SKM-1 treated with dmso at 0.1 percent for 144 hours (cell line): ENCODE measurements at regions not wholly inside any gene's neighbourhood (a gene's known extent, or its start where the extent isn't known, plus 50 kb on each side); places are given as distances from the start of the nearest gene placed in this dataset.

Source experiments
- DNase-seq: peaks from one replicate; lab custom pipeline; 2025; ENCODE audit not compliant: unreplicated experiment; lab: John Stamatoyannopoulos, UW

- DNase-seq, result no peak
These were observed 561.0 kb downstream of the SOX6 start for GRCh38 chr11:15795378-15795777.

- peak; percentile 87 for DNase-seq
These were observed 556.1 kb downstream of the SOX6 start for GRCh38 chr11:15800111-15800800.

GRCh38 chr11:15801126-15801525 lies 555.2 kb downstream of the SOX6 start:
- no peak for DNase-seq

- no peak for DNase-seq
These were observed 554.7 kb downstream of the SOX6 start for GRCh38 chr11:15801616-15802015.

GRCh38 chr11:15805726-15806125 lies 550.6 kb downstream of the SOX6 start:
- DNase-seq, result no peak

GRCh38 chr11:15806217-15806616 lies 550.1 kb downstream of the SOX6 start:
- no peak for DNase-seq

GRCh38 chr11:15807827-15808226 lies 548.5 kb downstream of the SOX6 start:
- no peak for DNase-seq

GRCh38 chr11:15810082-15810481 lies 546.3 kb downstream of the SOX6 start:
- no peak for DNase-seq

GRCh38 chr11:15810525-15810924 lies 545.8 kb downstream of the SOX6 start:
- DNase-seq, result no peak

- DNase-seq, result no peak
These were observed 540.8 kb downstream of the SOX6 start for GRCh38 chr11:15815246-15816195.

- no peak for DNase-seq
These were observed 540.0 kb downstream of the SOX6 start for GRCh38 chr11:15816260-15816871.

GRCh38 chr11:15817001-15817400 lies 539.3 kb downstream of the SOX6 start:
- DNase-seq, result no peak

- no peak for DNase-seq
These were observed 538.1 kb downstream of the SOX6 start for GRCh38 chr11:15818132-15818842.

GRCh38 chr11:15819679-15820286 lies 536.6 kb downstream of the SOX6 start:
- DNase-seq, result no peak

GRCh38 chr11:15821451-15821850 lies 534.9 kb downstream of the SOX6 start:
- no peak for DNase-seq

- no peak for DNase-seq
These were observed 532.3 kb downstream of the SOX6 start for GRCh38 chr11:15824060-15824459.

- no peak for DNase-seq
These were observed 530.2 kb downstream of the SOX6 start for GRCh38 chr11:15825976-15826650.

- DNase-seq, result peak; percentile 9
These were observed 529.5 kb downstream of the SOX6 start for GRCh38 chr11:15826826-15827225.

- DNase-seq, result no peak
These were observed 528.0 kb downstream of the SOX6 start for GRCh38 chr11:15828215-15828853.

- no peak for DNase-seq
These were observed 527.0 kb downstream of the SOX6 start for GRCh38 chr11:15829312-15829711.
